ENCODE measurements at regions not wholly inside any gene's neighbourhood (a gene's known extent, or its start where the extent isn't known, plus 50 kb on each side); places are given as distances from the start of the nearest gene placed in this dataset.
"Not testable (repeated sequence)": the region's sequence is repeated elsewhere in the genome, so short reads cannot be mapped to it uniquely, and the experiment has no call there.

- in situ Hi-C loops (cut with MboI; ENCODE audit: low sequenced_read_pairs) = no loop called here
Observed at GRCh38 chr2:7368211-7368610, 451.0 kb downstream of the RNF144A start.

- in situ Hi-C loops (cut with MboI; ENCODE audit: low sequenced_read_pairs) = no loop called here
Observed at GRCh38 chr2:7373156-7373555, 455.9 kb downstream of the RNF144A start.

GRCh38 chr2:7375901-7376300 lies 458.7 kb downstream of the RNF144A start:
- in situ Hi-C loops (cut with MboI; ENCODE audit: low sequenced_read_pairs) = no loop called here

- in situ Hi-C loops (cut with MboI; ENCODE audit: low sequenced_read_pairs) = no loop called here
Observed at GRCh38 chr2:7377916-7378569, 460.8 kb downstream of the RNF144A start.

GRCh38 chr2:7378591-7378990 lies 461.4 kb downstream of the RNF144A start:
- in situ Hi-C loops (cut with MboI; ENCODE audit: low sequenced_read_pairs) = no loop called here

GRCh38 chr2:7379799-7380198 lies 462.6 kb downstream of the RNF144A start:
- in situ Hi-C loops (cut with MboI; ENCODE audit: low sequenced_read_pairs) = no loop called here

GRCh38 chr2:7384773-7385349 lies 467.6 kb downstream of the RNF144A start:
- in situ Hi-C loops (cut with MboI; ENCODE audit: low sequenced_read_pairs) = no loop called here

GRCh38 chr2:7390311-7390710 lies 473.1 kb downstream of the RNF144A start:
- in situ Hi-C loops (cut with MboI; ENCODE audit: low sequenced_read_pairs) = not testable (repeated sequence)

- in situ Hi-C loops (cut with MboI; ENCODE audit: low sequenced_read_pairs) = no loop called here
Observed at GRCh38 chr2:7392076-7392787, 475.0 kb downstream of the RNF144A start.

DNA sequence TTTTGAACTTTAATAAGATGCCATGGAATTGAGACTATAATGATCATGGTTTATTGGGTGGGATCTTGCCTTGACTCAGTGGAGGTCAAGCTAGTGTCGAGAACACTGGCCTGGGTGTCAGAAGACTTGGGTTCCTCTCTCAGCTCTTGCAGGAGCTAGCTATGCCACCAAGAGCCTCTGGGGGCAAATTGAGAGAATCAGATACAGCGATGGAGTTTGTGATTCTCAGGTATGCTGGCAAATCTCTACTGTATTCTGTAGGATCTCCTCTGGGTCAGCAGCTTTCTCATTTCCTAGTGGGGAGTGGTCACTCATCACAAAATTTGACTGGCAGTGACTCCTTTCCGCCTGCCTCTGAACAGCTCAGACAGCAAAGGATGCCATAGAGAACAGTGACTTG lies 477.0 kb downstream of the RNF144A start:
- in situ Hi-C loops (cut with MboI; ENCODE audit: low sequenced_read_pairs) = no loop called here

- in situ Hi-C loops (cut with MboI; ENCODE audit: low sequenced_read_pairs) = no loop called here
Observed at GRCh38 chr2:7400628-7401027, 483.4 kb downstream of the RNF144A start.

GRCh38 chr2:7403092-7403775 lies 486.0 kb downstream of the RNF144A start:
- in situ Hi-C loops (cut with MboI; ENCODE audit: low sequenced_read_pairs) = no loop called here

GRCh38 chr2:7405861-7406715 lies 488.9 kb downstream of the RNF144A start:
- in situ Hi-C loops (cut with MboI; ENCODE audit: low sequenced_read_pairs) = no loop called here

GRCh38 chr2:7407001-7407400 lies 489.8 kb downstream of the RNF144A start:
- in situ Hi-C loops (cut with MboI; ENCODE audit: low sequenced_read_pairs) = no loop called here

DNA sequence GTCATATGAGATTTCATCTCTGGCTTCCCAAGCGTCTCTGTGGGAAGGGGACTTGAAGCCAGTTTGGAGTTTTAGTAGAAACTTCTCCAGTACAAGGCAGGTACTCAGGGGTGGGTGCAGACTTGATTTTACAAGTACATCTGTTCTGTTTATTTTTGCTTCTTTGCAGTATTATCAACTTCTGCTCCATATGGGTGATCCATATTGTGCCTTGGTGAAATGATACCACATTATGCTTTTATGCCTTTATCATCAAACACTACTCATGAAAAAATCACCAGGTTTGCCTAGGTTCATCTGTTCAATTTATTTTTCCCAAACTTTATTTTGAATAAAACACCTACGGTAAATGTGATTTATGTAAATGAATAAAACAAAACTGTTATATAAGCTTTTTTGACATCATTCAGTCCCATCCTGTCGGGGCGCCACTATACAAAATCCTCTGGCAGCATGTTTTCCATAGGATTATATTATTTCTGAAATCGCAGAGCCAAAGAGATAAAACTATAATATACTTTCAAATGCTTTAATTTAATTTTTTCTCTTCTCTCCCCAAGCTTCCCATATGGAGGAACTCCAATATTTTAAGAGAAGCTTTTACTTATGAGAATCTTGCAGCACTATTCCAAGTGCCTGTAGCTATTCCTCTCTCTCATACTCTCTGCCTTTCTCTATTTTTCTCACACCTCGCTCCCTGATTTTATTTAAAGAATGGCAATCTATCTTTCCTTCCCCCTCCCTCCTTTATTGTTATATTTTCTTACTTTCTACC lies 490.9 kb downstream of the RNF144A start:
- in situ Hi-C loops (cut with MboI; ENCODE audit: low sequenced_read_pairs) = no loop called here

DNA sequence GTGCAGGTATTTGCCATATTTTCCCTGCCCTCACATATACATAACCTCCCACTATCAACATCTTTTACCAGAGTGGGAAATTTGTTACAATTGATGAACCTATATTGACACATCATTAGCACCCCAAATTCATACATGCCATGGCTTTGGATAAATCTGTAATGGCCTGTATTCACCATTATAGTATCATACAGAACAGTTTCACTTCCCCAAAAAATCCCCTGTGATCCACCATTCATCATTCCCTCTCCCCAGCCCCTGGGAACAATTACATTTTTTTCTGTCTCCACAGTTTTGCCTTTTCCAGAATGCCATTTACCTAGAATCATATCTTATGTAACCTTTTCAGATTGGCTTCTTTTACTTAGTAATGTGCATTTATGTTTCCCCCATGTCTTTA lies 494.5 kb downstream of the RNF144A start:
- in situ Hi-C loops (cut with MboI; ENCODE audit: low sequenced_read_pairs) = no loop called here

- in situ Hi-C loops (cut with MboI; ENCODE audit: low sequenced_read_pairs) = no loop called here
Observed at GRCh38 chr2:7417845-7418742, 500.9 kb downstream of the RNF144A start.

DNA sequence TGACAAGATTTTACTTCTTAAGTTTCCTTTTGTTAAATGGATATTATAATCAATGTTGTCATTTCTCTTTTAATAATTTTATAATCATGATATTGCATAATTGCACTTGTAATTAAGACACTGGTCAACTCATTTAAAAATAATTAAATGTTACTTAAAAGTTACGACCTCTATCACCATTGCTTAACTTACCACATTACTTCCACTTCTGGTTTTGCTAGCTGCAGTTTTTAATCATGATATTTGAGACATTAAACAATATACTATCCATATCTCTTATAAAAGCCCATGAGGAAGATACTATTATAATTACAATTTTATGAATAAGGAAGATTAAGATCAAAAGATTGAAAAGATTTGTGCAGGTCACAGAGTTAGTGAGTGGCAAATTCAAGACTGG lies 502.0 kb downstream of the RNF144A start:
- in situ Hi-C loops (cut with MboI; ENCODE audit: low sequenced_read_pairs) = no loop called here

DNA sequence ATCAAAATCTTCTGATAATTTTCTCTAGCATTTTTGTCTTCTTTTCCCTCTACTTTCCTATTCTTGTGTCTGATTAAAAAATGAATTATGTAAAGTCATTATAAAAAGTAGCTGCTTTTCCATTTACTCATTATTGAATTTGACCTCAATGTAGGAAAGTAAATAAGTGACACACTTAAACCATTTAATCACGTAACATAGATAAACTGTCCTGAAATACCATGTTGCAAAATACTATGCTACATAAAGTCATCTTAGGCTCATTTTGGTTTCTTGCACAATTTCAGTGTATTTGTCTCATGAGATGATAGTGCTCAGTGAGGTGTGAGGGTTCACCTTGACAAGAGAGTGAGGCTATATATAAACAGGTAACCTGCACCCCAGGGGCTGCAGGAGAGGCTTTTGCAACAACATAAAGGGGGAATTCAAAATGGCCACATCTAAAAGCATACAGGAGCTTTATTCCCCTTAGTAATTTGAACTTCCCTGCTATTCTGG lies 502.7 kb downstream of the RNF144A start:
- in situ Hi-C loops (cut with MboI; ENCODE audit: low sequenced_read_pairs) = no loop called here

Data from HL-60/S4 treated with phorbol 12-myristate 13-acetate at 8.2 ng/mL for 4 days and 3 days (cell line).